ENCODE measurements at regions not wholly inside any gene's neighbourhood (a gene's known extent, or its start where the extent isn't known, plus 50 kb on each side); places are given as distances from the start of the nearest gene placed in this dataset.
A peak's percentile ranks its signal among the peaks of the same experiment; 100 is the strongest.

DNA sequence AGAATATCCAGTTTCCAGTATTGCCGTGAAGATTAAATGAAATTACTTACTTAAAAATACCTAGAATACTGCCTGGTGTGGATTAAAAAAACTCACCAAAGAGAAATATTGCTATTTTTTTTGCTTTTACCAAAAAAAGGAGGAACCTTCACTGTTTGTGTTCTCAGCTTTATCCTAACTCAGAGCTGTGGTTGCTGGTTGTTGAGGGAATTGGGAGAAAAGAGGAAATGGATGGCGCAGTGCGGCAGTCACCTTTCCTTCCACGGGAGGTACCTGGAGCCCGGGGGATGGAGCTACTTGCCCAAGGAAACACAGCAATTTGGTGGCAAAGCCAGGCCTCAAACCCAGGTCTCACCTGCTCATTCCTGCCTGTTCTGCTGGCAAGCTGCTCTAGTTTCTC lies 270.3 kb downstream of the RPLP1 start:
- Histone ChIP-seq H3K27ac (no peak overlapping the region), H3K4me3 (no peak overlapping the region), H3K4me1 (replicated peaks in 1 of 2) (peaks cover 12 to 17% of the 10 kb centered on the region in 2 donors)
- in situ Hi-C loops (cut with MboI; ENCODE audit: low pct_unique_long_range_greater_than_20kb in 2 of 9, low sequenced_read_pairs in 9 of 9, unreplicated experiment in 9 of 9) = no loop called here
- ATAC-seq (replicated peaks in 6 of 8) = no peak
- 40 to 100% (median 88%) methylated on average over 1 to 5 of the region's 5 CpGs; no CpG with 5 or more reads in 3 of the 10 experiments for WGBS, 10 experiments

DNA sequence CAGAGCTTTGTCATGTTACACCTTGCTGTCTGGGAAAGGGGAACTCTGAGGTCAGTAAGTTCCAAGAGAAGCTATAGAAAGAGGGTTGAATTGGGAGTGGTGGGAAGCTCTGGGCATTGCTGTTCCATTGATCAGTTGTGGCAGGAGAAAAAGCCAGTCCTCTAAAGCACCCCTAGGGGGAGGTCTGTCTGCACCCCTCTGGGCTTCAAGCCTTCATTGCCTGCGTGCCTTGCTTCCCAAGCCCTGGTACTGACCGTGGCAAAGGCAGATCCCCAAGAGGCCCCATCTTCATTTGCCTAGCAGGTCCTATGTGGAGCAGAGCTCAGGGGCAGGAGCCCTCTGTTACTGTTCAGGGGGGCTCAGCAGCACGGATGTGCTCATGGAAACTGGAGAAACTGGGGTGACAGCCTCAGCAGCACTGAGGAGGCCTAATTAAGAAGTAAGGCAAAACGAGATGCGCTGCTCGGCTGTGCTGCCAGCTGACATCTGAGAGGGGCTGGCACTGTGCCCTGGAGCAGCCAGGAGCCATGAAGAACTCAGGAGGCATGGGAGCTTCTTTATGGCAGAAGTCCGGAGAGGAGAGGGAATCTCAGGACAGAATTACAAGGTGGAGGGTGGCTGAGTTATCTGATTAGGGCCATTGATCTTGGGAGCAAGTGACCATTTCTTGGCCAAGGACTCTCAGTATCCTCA lies 270.9 kb downstream of the RPLP1 start:
- H3K27ac ChIP-seq = no peak overlapping the region
- WGBS, 10 experiments = 35 to 100% (median 93%) methylated on average over 2 to 6 of the region's 7 CpGs; no CpG with 5 or more reads in 5 of the 10 experiments
- H3K4me3 ChIP-seq = no peak overlapping the region
- H3K4me1 ChIP-seq (replicated peaks in 1 of 2) = peaks cover 12 to 17% of the 10 kb centered on the region in 2 donors
- in situ Hi-C loops (cut with MboI; ENCODE audit: low pct_unique_long_range_greater_than_20kb in 2 of 9, low sequenced_read_pairs in 9 of 9, unreplicated experiment in 9 of 9) = no loop called here
- ATAC-seq (replicated peaks in 6 of 8) = peak in 6 of 8 experiments; percentile 52 to 74 (median 66)

DNA sequence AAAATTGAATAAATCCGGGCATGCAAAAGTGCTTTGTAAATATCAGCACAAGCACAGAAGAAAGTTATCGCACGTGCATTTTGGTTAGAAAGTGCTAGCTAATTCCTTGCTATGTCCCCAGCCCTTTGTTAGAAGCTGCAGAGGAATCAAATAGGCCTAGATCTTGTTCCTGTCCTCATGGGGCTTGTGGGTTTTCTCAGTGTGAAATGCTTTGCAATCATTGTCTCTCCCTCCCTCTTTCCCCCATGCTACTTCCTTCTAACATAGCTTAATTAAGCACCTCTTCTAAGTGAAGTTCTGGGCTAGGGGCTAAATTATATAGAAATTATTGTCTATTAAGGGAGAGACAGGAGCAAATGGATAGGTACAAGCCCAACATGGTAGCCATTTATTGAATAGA lies 271.7 kb downstream of the RPLP1 start:
- WGBS, 10 experiments = 20 to 100% (median 84%) methylated on average over 1 to 3 of the region's 3 CpGs; no CpG with 5 or more reads in 2 of the 10 experiments
- in situ Hi-C loops (cut with MboI; ENCODE audit: low pct_unique_long_range_greater_than_20kb in 2 of 9, low sequenced_read_pairs in 9 of 9, unreplicated experiment in 9 of 9) = no loop called here
- H3K4me1 ChIP-seq (replicated peaks in 1 of 2) = peaks cover 10% of the 10 kb centered on the region in 2 donors

DNA sequence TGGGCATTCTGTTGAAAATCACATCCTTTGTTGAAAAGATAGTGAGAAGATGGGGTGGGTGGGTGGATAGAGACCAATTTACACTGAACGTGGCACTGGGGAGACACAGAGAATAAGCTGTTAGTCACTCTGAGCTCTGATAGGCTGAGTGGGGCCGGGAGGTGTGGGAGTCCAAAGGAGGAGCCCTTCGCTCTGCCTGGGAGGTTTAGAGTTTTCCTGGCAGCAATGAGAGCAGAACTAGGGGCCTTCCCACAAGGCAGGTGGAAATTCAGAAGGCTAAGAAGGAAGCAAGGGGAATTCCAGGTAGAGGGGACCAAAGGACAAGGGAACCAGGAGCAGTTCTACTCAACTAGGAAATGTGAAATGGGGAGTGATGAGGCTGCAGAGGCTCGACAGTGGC lies 272.7 kb downstream of the RPLP1 start:
- Histone ChIP-seq H3K4me1 (replicated peaks in 1 of 2) (peaks cover 5 to 7% of the 10 kb centered on the region in 2 donors), H3K4me3 (no peak overlapping the region), H3K27ac (no peak overlapping the region)
- ATAC-seq (replicated peaks in 6 of 8) = no peak
- in situ Hi-C loops (cut with MboI; ENCODE audit: low pct_unique_long_range_greater_than_20kb in 2 of 9, low sequenced_read_pairs in 9 of 9, unreplicated experiment in 9 of 9) = no loop called here
- 60 to 90% (median 74%) methylated on average over 1 to 3 of the region's 4 CpGs; no CpG with 5 or more reads in 6 of the 10 experiments for WGBS, 10 experiments

More for the DNA sequence above, 271.7 kb downstream of the RPLP1 start:
- ATAC-seq (replicated peaks in 6 of 8) = no peak
- Histone ChIP-seq H3K4me3 (no peak overlapping the region), H3K27ac (no peak overlapping the region)

DNA sequence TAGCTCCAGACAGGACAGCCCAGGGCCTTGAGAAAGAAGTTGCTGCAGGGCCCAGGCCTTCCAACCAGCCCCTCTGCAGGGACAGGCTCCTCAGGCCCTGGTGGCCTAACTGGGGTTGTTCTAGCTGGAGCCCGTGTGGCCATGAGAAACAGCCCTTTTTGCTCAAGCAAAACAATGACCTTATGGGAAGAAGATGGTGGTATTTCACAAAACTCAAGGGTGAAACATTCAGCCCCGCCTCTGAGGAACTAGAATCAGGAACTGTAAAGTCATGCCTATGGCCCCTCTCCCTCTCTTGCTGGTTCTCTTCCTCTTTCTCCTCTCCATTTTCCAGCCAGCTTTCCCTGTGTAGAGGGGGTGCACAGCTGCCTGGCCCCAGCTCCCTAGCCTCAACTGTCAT lies 273.3 kb downstream of the RPLP1 start:
- ATAC-seq (replicated peaks in 6 of 8) = no peak
- Histone ChIP-seq H3K4me1 (replicated peaks in 1 of 2) (peaks cover 11 to 14% of the 10 kb centered on the region in 2 donors), H3K4me3 (no peak overlapping the region), H3K27ac (no peak overlapping the region)
- 20 to 100% methylated on average over 1 of the region's 2 CpGs; no CpG with 5 or more reads in 8 of the 10 experiments for WGBS, 10 experiments
- in situ Hi-C loops (cut with MboI; ENCODE audit: low pct_unique_long_range_greater_than_20kb in 2 of 9, low sequenced_read_pairs in 9 of 9, unreplicated experiment in 9 of 9) = no loop called here

DNA sequence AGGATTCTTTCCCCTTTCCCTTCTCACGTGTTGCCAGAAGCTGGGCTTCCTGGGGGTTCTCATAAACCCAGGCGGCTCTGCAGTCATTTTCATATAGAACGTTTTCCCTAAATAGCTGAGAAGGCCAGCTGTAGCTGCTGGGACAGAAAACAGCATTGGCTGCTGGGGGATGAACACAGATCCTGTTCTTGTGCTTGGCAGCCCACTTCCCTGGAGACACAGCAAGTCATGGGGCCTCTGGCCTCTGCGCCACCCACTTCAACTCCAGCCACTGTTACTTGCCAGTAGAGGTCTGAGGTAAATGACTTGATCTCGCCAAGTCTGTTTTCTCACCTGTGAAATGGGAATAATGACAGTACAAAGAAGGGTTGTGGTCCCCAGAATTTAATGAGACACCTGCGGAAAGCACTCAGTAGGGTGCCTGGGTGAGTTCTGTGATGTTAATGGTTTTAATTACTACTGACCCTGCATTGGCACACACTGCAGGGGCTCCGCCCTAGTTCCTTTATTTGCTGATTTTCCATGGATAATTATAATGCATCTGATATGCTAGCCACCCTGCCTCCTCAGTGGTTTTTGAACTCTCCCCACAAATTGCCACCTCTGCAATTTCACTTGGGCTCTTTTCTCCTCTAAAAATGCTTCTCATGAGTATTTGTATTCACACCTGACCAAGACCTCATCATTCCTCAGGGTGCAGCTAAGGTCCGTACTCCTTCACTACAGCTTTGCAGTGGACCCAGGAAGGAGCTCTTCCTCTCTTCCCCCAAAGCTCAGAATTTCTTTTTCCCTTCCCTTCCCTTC lies 274.7 kb downstream of the RPLP1 start:
- no peak overlapping the region for H3K27ac ChIP-seq
- peaks cover 18% of the 10 kb centered on the region in 2 donors for H3K4me1 ChIP-seq (replicated peaks in 1 of 2)
- no peak overlapping the region for H3K4me3 ChIP-seq
- ATAC-seq (replicated peaks in 6 of 8) = peak in 1 of 8 experiments; percentile 25
- in situ Hi-C loops (cut with MboI; ENCODE audit: low pct_unique_long_range_greater_than_20kb in 2 of 9, low sequenced_read_pairs in 9 of 9, unreplicated experiment in 9 of 9) = no loop called here
- WGBS, 10 experiments = 50 to 93% (median 83%) methylated on average over 1 to 7 of the region's 8 CpGs; no CpG with 5 or more reads in 2 of the 10 experiments

DNA sequence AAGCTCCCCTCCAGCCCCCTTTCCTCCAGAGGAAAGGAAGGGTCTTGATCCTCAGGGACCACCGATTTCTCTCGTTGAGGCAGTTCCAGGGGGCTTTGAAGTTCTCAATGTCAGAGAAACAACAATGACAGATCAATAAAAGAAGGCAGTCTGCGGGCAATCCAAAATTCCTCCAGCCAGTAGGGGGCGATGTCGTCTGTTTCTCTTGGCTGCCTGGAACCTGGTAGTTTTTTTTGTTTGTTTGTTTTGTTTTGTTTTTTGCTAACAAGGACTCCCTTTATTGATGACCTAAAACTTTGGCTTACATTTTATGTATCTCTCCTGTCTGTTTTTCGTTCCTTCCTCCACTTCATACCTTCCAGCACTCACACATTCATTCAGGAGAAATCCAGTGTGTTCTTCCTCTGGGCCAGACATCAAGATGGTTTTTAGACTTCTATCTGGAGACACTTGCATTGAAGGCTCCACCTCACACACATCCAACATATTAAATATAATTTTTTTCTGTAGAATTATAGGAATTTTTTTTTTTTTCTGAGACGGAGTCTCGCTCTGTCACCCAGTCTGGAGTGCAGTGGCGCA lies 276.6 kb downstream of the RPLP1 start:
- peak in 1 of 8 experiments; percentile 14 for ATAC-seq (replicated peaks in 6 of 8)
- Histone ChIP-seq H3K4me3 (no peak overlapping the region), H3K27ac (no peak overlapping the region), H3K4me1 (replicated peaks in 1 of 2) (peaks cover 17 to 22% of the 10 kb centered on the region in 2 donors)
- WGBS, 10 experiments = 7 to 100% (median 62%) methylated on average over 1 to 8 of the region's 9 CpGs
- in situ Hi-C loops (cut with MboI; ENCODE audit: low pct_unique_long_range_greater_than_20kb in 2 of 9, low sequenced_read_pairs in 9 of 9, unreplicated experiment in 9 of 9) = no loop called here

DNA sequence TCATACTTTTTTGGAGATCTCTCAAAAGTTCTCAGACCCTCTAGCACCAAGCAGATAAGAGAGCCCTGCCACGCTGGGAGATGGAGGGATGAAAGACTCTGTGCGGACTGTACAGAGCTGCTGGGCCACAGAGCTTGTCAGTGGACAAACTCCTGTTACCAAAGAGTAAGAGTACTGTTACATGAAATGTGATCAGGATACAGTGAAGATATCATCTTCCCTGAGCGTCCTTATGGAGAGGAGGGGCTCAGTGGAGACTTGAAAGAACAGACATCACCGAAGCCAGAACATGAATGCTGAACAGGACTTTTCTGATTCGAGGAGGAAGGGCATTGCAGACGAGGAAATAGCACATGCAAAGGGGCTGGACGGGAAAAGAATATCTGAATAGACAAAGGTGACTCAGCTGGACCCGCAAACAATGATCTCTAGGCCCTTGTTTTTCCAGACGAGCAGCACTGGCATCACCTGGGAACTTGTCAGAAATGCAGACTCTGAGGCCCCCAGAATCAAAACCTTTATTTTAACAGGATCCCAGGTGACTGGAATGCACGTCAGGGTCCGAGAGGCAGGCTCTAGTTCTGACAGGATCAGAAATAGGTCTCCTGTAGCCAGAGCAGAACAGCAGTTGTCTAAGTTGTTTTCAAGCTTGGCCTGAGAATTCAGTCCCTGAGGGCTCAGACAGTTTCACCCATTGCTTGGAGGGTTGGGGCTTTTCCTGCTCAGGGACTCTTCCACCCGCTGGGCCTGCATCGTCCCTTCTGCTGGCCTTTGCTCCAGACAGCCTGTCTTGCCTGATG lies 277.9 kb downstream of the RPLP1 start:
- in situ Hi-C loops (cut with MboI; ENCODE audit: low pct_unique_long_range_greater_than_20kb in 2 of 9, low sequenced_read_pairs in 9 of 9, unreplicated experiment in 9 of 9) = no loop called here
- Histone ChIP-seq H3K27ac (no peak overlapping the region), H3K4me3 (no peak overlapping the region), H3K4me1 (replicated peaks in 1 of 2) (peaks cover 30 to 31% of the 10 kb centered on the region in 2 donors)
- 43 to 79% (median 75%) methylated on average over 2 to 10 of the region's 13 CpGs; no CpG with 5 or more reads in 1 of the 10 experiments for WGBS, 10 experiments
- ATAC-seq (replicated peaks in 6 of 8) = peak in 1 of 8 experiments; percentile 5

DNA sequence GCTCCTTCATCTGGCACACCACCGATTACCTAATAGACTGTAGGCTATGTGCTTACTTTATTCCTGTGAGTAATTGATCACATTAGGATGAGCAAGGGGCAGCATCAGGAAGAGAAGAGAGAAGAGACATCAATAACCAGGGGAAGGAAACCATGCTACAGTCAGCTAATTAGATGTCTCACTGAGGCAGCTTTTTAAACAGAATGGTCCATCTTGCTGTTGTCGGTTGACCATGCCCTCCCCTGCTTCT lies 278.4 kb downstream of the RPLP1 start:
- WGBS, 10 experiments = 80 to 88% (median 83%) methylated on average over 1 of the region's 2 CpGs; no CpG with 5 or more reads in 6 of the 10 experiments
- peak in 5 of 8 experiments; percentile 5 to 33 (median 20) for ATAC-seq (replicated peaks in 6 of 8)
- in situ Hi-C loops (cut with MboI; ENCODE audit: low pct_unique_long_range_greater_than_20kb in 2 of 9, low sequenced_read_pairs in 9 of 9, unreplicated experiment in 9 of 9) = no loop called here
- H3K27ac ChIP-seq = no peak overlapping the region
- no peak overlapping the region for H3K4me3 ChIP-seq
- H3K4me1 ChIP-seq (replicated peaks in 1 of 2) = peaks cover 35 to 37% of the 10 kb centered on the region in 2 donors

DNA sequence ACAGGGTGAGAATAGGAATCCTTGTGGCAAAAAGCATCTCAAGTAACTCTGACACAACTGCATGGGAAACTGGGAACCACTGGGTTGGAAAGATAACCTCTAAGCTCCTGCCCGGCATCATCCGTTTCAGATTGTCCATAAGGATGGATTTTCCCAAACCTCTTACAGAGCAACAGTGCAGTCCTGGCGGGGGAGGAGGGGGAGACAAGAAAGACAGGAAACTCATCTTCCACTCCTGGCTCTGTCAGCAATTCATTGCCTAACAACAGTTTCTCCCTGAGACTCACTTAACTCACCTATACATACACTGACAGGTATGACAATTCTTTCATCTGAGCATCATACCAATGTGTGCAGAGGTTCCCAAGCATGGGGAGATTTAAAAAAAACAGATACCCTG lies 279.0 kb downstream of the RPLP1 start:
- in situ Hi-C loops (cut with MboI; ENCODE audit: low pct_unique_long_range_greater_than_20kb in 2 of 9, low sequenced_read_pairs in 9 of 9, unreplicated experiment in 9 of 9) = no loop called here
- no peak for ATAC-seq (replicated peaks in 6 of 8)
- WGBS, 10 experiments = 62 to 100% (median 100%) methylated on average over 1 to 3 of the region's 3 CpGs; no CpG with 5 or more reads in 5 of the 10 experiments

DNA sequence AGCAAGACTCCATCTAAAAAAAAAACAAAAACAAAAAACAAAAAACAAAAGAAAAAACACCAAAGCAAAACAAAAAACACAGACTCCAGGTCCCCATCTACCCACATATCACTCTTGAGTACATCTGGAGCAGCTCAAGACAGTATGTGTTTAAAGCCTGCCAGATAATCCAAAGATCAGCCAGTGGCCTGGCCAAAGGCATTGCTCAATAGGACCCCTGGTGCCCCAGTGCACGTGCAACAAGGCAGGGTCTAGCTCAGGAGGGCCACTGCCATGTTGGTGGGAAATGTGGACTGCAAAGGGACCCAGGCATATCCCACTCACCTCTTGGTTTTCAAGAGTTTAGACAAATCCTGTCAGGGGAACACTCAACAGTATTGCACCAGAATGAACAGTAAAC lies 279.5 kb downstream of the RPLP1 start:
- 14 to 67% (median 57%) methylated on average over 1 of the region's 1 CpG; no CpG with 5 or more reads in 7 of the 10 experiments for WGBS, 10 experiments
- in situ Hi-C loops (cut with MboI; ENCODE audit: low pct_unique_long_range_greater_than_20kb in 2 of 9, low sequenced_read_pairs in 9 of 9, unreplicated experiment in 9 of 9) = no loop called here

More for the DNA sequence above, 279.0 kb downstream of the RPLP1 start:
- H3K4me1 ChIP-seq (replicated peaks in 1 of 2) = peaks cover 38 to 40% of the 10 kb centered on the region in 2 donors
- no peak overlapping the region for H3K4me3 ChIP-seq
- no peak overlapping the region for H3K27ac ChIP-seq

DNA sequence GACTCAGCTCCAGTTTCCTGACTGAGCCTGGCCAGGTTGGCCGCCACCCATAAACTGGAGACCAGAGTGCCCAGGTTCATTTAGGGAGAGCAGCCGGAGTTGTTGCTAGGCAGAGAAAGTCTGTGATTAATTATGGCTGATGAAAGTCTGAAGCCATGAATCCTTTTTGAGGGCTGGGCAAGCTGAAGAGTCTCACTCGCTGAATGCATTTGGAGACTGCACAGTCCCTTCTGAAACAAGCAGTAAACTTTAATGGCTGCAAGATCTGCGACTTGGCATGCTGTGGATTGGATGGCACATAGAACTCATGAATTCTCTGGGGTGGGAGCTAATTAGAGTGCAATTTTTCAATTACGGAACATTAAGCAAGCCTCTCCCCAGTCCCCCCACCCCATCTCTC lies 282.1 kb downstream of the RPLP1 start:
- H3K4me3 ChIP-seq = no peak overlapping the region
- H3K27ac ChIP-seq = peak overlapping the region; percentile 30 to 62
- H3K4me1 ChIP-seq (replicated peaks in 1 of 2) = peaks cover 49 to 50% of the 10 kb centered on the region in 2 donors
- 0 to 61% (median 34%) methylated on average over 1 to 4 of the region's 5 CpGs; no CpG with 5 or more reads in 2 of the 10 experiments for WGBS, 10 experiments
- in situ Hi-C loops (cut with MboI; ENCODE audit: low pct_unique_long_range_greater_than_20kb in 2 of 9, low sequenced_read_pairs in 9 of 9, unreplicated experiment in 9 of 9) = no loop called here
- ATAC-seq (replicated peaks in 6 of 8) = peak; percentile 52 to 82 (median 77)

More for the DNA sequence above, 279.5 kb downstream of the RPLP1 start:
- no peak overlapping the region for H3K4me3 ChIP-seq
- ATAC-seq (replicated peaks in 6 of 8) = no peak
- H3K27ac ChIP-seq = no peak overlapping the region
- H3K4me1 ChIP-seq (replicated peaks in 1 of 2) = peaks cover 38 to 40% of the 10 kb centered on the region in 2 donors
